IMR-90 (cell line): ENCODE measurements at regions not wholly inside any gene's neighbourhood (a gene's known extent, or its start where the extent isn't known, plus 50 kb on each side); places are given as distances from the start of the nearest gene placed in this dataset.

Source experiments
- BHLHE40 ChIP-seq: fragments of 150-350 bp; IDR thresholded peaks from 2 replicates; pipeline ENCODE4 v1.6.1; 2016; ENCODE audit warnings: mild to moderate bottlenecking, low read depth, low read length
- CEBPB ChIP-seq: IDR thresholded peaks from 2 replicates; pipeline ENCODE4 v1.6.1; 2012; ENCODE audit warnings: low read depth, low read length, improper control_type of control experiment
- CHD1 ChIP-seq: IDR thresholded peaks from 2 replicates; pipeline ENCODE4 v1.6.1; 2012; ENCODE audit warnings: low read depth, low read length, improper control_type of control experiment
- CTCF ChIP-seq: conservative IDR thresholded peaks from 2 replicates; pipeline ENCODE4 v1.5.1; 2012; ENCODE audit warnings: mild to moderate bottlenecking, low read depth, low read length, improper control_type of control experiment
- ELK1 ChIP-seq: fragments of 150-350 bp; IDR thresholded peaks from 2 replicates; pipeline ENCODE4 v1.6.1; 2016; ENCODE audit warnings: low read depth, mild to moderate bottlenecking, low read length, moderate library complexity, borderline replicate concordance
- MAFK ChIP-seq: IDR thresholded peaks from 2 replicates; pipeline ENCODE4 v1.6.1; 2012; ENCODE audit warnings: low read depth, low read length, improper control_type of control experiment
- MAZ ChIP-seq: IDR thresholded peaks from 2 replicates; pipeline ENCODE4 v1.6.1; 2012; ENCODE audit warnings: low read depth, mild to moderate bottlenecking, low read length, improper control_type of control experiment, moderate library complexity, borderline replicate concordance
- MXI1 ChIP-seq: IDR thresholded peaks from 2 replicates; pipeline ENCODE4 v1.6.1; 2012; ENCODE audit warnings: low read depth, mild to moderate bottlenecking, low read length, moderate library complexity, borderline replicate concordance
- NFE2L2 ChIP-seq: fragments of 150-350 bp; IDR thresholded peaks from 2 replicates; pipeline ENCODE4 v1.6.1; 2016; ENCODE audit warnings: low read depth, mild to moderate bottlenecking, low read length
- POLR2A ChIP-seq: IDR thresholded peaks from 2 replicates; pipeline ENCODE4 v1.6.1; 2012; ENCODE audit warnings: mild to moderate bottlenecking, low read depth, low read length
- RAD21 ChIP-seq: IDR thresholded peaks from 2 replicates; pipeline ENCODE4 v1.6.1; 2012; ENCODE audit warnings: low read length, improper control_type of control experiment
- RCOR1 ChIP-seq: IDR thresholded peaks from 2 replicates; pipeline ENCODE4 v1.6.1; 2012; ENCODE audit warnings: mild to moderate bottlenecking, low read length, improper control_type of control experiment; ENCODE audit not compliant: insufficient replicate concordance
- SMC3 ChIP-seq: fragments of 150-350 bp; IDR thresholded peaks from 2 replicates; pipeline ENCODE4 v1.6.1; 2016; ENCODE audit warnings: low read depth, mild to moderate bottlenecking, antibody characterized with exemption, low read length, moderate library complexity
- USF2 ChIP-seq: fragments of 150-350 bp; IDR thresholded peaks from 2 replicates; pipeline ENCODE4 v1.6.1; 2017; ENCODE audit warnings: mild to moderate bottlenecking, antibody characterized with exemption, low read length, low read depth

- TF ChIP-seq CTCF, result no peak
- no peak for TF ChIP-seq POLR2A
- TF ChIP-seq RCOR1, result no peak
- TF ChIP-seq RAD21, result no peak
- no peak for TF ChIP-seq SMC3
- no peak for TF ChIP-seq MAFK
- no peak for TF ChIP-seq BHLHE40
- TF ChIP-seq ELK1, result no peak
- TF ChIP-seq CHD1, result no peak
- no peak for TF ChIP-seq NFE2L2
- no peak for TF ChIP-seq MXI1
- TF ChIP-seq CEBPB, result no peak
- TF ChIP-seq USF2, result no peak
- TF ChIP-seq MAZ, result no peak
Observed at GRCh38 chr6:170093658-170094596, 197.0 kb downstream of the DLL1 start.
